MM.1S (cell line): ENCODE measurements at regions not wholly inside any gene's neighbourhood (a gene's known extent, or its start where the extent isn't known, plus 50 kb on each side); places are given as distances from the start of the nearest gene placed in this dataset.

Source experiments
- CTCF ChIP-seq: fragments of 300-600 bp; sonication (generic); IDR thresholded peaks from 2 replicates; pipeline ENCODE4 v1.5.1; 2016; ENCODE audit warnings: antibody characterized with exemption, low read length, mixed read lengths
- EZH2 ChIP-seq: fragments of 300-600 bp; sonication (generic); optimal IDR thresholded peaks from 2 replicates; pipeline ENCODE3; 2017; ENCODE audit warnings: low read depth, mild to moderate bottlenecking, antibody characterized with exemption, low read length, mixed read lengths

DNA sequence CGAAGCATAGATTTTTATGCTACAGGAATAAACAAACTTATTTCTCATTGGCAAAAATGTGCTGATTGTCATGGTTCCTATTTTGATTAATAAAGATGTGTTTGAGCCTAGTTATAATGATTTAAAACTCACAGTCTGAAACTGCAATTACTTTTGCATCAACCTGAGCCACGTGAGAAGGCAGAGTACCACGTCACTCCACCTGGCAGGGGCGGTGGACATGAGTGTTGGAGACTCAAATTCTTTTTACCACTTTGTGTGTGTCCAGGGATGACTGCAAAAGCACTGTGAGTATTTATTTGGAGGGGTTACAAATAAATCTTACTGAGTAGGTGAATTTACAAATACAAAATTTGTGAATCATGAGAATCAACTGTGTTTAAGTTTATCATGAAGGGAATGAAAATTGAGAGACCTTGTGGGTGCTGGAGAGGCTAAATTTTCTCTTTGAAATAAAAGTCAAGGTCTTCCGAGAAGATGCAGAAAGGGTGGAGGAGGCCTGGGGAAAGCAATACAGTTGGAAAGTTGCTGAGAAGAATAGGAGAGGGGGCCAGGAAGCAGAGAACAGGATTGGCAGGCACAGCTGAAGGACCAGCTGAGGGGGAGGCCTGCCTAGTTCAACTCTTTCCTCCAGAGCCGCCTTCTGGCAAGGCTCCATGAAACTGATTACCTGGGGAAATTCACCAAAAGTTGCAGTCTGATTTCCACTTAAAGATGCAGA is 316.4 kb downstream of the MYCN start:
- TF ChIP-seq CTCF (no peak), EZH2 (no peak)
